Activated CD8-positive, alpha-beta memory T cell treated with anti-CD3 and anti-CD28 coated beads for 48 hours (primary cell): ENCODE measurements at regions not wholly inside any gene's neighbourhood (a gene's known extent, or its start where the extent isn't known, plus 50 kb on each side); places are given as distances from the start of the nearest gene placed in this dataset.

Experiments used
- DNase-seq, 3 experiments: peaks; one replicate each; pipeline ENCODE4 v3.0.0-alpha.2; 2020; ENCODE audit warnings: low read depth in 2 of 3, low spot score in 2 of 3

DNA sequence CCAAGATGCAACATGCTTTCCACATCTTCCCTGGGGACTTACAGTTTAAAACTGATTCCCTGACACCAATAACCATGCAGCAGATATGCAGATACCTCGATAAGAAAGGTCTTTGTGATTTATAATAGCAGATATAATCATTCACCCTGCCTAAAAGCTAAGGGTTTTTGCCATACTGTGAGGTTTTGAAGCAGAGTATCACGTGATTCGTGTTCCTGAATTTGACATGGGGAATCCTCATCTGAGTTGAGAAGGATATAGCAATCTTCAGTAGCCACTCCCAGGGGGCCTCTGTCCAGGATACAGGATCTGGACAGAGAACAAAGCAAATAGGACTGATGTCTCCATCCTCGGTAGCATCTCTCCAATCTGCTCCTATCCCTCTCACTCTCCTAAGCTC, 79.1 kb upstream of the SDK2 start:
- no peak for DNase-seq

DNA sequence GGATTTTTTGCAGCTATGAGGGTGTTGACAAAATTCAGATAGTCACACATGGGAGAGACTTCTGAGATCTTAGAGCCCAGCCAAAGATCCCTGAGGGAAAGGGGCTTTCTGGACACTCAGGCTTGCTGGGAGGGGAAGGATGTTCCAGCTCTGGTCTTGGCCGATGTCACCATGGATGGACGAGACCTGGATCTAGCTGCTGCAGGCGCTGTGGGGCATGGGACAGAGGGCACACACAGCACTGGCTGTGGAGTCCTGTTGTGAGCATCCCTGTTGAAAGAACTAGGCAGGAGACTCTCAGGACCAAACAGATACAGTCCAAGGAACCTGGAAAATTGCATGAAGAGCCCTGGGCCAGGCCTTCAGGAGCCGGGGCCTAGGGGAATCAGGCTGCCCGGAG, 80.1 kb upstream of the SDK2 start:
- DNase-seq: no peak

DNA sequence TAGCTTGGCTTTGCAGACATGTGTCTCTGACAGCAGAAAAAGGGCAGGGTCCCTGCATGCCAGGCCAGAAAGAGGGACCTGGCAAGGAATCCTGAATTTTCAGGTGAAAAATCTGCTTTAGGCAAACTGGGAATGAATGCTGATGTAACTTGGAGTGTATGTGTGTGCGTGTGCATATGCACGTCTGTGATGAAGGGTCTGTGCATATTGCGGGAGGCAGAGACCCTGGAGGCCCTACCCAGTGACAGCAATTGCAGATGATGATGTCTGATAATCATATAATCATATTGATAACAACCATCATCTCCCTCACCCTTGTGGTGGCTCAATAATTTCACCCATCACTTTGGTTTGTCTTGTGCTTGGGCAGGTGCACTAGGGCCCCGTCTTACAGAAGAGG, 80.7 kb upstream of the SDK2 start:
- DNase-seq: no peak

DNA sequence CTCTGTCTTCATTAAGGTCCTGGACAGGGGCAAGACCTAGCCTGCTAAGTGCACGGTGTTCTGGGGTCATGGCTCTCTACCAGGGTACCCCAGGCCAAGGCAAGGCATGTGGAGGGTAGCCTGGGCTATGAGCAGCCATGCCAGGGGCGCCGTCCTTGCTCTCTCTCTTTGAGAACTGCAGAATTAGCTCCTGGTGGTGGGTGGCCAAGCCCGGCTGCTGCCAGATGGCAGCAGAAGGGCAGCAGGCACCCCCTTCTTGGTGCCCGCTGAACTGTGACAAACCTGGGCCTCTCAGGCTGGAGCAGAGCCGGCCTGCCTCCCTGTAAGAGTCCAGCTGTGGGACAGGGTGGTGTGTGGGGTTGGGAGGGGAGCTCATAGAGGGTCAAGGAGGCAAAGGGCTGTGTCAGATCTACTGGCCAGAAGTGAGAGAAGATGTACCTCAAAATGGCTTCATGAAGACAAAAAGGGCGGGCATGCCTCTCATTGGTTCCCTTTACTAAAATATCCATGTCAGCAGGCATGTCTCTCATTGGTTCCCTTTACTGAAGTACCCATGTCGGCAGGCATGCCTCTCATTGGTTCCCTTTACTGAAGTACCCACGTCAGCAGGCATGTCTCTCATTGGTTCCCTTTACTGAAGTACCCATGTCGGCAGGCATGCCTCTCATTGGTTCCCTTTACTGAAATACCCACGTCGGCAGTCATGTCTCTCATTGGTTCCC, 81.7 kb upstream of the SDK2 start:
- DNase-seq: no peak

DNA sequence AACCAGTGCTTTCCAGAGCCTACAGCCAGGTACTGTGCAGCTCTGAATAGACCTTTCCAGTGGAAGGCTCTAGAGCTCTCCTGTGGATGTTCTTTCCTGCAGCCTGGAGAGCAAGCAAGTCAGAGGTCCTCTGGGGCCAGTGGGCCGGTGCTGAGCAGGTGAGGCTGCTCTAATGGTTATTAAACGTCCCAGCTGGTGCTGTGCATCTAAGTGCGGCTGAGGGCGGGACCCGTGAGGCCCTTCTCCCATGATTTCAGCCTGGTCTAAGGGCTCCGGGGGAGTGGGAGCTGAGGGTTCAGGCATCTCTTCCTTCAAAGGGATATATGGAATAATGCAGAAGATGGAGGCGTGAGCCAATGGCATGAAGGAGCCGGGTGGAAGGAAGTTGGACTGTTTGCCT, 83.7 kb upstream of the SDK2 start:
- DNase-seq: no peak

DNA sequence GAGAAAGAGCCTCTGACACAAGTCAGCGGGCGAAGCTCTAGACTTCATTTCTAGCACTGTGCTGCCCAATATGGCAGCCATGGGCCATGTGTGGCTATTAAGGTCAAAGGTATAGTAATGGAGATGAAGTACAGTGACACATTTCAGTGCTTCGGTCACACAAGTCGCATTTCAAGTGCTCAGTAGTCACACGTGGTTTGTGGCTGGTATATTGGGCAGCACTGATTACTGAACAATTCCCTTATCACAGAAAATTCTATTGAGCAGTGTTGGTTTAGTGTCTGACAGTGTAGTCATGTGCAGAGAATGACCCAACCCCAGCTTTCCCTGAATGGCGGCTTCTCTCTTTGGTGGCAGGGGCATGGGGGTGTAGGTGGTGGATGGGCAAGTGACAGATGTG, 84.9 kb upstream of the SDK2 start:
- no peak for DNase-seq

DNA sequence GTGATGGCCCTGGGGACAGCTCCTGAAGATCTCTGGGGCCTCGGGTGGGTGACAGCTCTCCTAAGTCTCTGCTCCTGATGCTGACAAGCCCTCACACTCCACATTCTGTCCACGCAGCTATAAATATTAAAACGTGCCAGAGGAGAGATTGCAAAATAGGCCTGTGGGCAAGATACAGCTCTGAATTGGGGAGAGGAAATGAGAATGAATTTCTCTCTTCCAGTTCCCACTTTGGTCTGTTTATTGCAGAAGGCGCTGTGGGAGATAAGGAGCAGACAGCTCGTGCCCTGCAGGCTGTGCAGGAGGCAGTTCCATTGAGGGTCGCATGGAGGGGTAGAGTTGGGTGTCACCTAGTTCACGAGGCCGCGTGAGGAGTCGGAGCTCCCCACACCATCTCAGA, 87.5 kb upstream of the SDK2 start:
- DNase-seq: no peak

DNA sequence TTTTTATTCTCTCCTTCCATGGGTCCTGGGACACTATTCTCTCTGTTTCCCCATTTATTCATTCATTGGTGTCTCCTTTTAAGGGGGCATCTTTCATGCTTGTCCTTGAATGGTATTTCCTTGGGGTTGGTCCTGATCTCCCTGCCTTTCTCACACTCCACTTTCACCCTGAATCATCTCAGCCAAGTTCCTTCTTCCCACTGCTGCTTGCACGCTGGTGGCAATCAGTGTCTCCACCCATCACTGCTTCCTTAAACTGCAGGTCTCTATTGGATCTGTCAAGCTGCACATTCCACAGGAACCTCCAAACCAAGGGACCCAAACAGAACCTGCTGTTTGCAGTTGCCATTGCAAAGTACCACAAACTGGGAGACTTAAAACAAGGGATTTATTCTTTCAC, 89.3 kb upstream of the SDK2 start:
- DNase-seq: no peak

DNA sequence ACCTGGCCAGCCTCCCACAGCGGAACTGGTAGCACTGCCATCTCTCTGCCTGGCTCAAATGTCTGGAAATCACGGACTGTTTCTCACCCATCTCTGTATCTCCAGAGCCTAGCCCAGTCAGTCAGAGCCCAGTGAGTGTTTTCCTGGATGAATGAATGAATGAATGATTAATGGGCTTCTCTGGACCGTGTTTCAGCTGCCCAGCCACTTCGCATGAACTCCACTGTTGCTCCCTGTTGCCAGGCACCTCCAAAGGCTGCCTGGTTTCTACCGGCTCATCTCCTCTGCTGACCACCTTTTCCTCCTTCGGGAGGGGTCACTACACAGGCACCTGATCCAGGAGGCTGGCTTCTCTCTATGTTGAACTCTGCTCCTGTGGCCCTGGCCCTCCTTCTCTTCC, 91.0 kb upstream of the SDK2 start:
- no peak for DNase-seq

DNA sequence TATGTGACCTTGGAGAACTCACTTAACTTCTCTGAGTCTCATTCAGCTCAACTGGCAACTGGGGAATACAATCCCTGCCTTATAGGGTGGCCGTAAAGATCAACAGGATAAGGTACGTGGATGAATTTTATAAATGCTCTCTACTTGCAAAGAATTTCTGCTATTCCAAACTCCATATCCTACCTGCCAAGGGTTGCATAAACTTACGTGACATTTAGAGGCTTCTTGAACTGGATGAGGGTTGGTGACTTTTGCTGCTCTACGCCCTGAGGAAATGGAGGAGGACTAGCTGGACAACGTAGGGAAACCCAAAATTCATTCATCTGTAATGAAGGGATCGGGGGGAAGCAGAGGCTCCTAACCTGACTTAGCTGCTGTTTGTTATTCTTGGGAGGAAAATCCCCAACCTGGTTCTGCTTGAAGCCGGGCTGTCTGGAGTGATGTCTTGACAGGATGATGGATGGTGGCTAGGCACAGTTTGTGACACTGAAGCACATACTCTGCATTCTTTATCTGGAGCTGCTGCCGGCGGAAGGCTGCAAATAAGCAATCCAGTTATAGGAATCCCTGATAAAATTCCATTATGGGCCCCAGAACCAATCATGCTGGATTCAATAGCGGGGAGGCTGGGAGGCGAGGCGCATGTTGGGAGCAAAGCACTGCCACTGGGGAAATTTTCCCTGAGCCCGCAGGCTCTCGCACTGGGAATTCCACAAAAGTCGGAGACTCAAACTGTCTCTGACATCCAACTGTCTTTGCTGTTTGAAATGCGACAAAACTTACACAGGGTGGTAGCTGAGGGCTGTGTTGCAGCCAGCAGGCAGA, 94.7 kb upstream of the SDK2 start:
- no peak for DNase-seq

DNA sequence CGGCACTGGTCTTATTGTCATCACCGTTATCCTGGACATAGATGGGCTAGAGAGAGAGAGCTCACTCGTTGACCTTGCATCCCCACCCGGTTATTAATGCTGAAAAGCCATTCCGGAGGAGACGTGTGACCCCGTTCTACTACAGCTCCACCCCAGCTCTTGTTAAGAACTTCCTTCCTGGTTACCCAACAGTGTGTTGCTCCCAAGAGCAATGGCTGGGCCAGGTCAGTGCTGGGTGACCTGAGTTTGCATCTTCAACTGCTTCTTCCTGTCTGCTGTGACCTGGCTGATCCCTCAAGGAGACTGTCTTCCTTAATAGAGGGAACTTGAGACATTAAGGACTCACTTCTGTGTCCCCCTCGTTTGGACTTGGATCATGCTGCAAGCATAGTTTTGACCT, 96.1 kb upstream of the SDK2 start:
- no peak for DNase-seq

DNA sequence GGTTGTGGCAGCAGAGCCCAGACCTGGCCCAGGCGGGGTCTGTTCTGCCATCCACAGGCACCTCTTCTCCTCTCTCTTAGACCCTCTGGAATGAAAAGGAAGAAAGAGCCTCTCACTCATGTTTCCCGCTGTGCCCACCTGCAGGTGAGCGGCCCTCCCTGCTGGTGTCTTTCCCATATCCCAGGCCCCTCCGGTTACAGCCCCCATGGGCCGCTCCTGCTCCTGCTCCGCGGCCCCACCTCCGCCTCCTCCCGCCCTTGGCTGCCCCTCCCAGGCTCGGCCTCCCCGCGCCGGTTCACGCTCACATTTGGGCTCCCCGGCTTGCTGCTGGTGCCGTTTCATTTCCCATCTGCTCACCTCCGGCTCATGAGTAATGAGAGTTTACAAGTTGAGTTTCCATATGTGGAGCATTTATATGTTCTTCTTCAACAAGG, 98.7 kb upstream of the SDK2 start:
- no peak for DNase-seq

DNA sequence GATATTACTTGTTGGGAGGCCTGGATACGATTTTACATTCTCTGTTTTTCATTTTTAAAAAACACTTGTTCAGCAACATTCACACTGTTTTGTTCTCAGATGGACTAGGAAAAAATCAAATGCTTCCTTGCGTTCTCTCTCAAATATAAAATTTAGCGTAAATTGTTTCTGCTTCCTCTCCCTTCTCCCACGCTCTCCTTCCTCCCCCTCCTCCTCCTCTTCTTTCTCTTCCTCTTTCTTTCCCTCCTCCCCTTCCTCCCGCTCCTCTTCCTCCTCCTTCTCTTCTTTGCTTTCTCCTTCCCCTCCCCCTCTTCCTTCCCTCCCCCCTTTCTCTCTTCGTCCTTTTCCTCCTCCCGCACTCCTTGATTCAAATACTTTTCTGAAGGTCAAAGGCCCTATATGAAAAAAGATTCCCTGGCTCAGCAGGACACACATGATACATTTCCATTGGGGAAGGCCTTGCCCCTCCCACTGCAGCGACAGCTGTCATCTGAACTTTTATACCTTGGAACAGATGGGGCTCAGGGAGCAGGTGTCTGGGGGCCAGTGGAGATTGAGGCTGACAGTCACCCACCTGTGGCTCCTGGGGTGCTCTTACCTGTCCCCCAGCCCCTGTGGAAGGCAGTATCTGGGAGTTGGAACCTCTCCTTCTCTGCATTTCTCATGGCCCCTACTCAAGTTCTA, 99.4 kb upstream of the SDK2 start:
- no peak for DNase-seq

DNA sequence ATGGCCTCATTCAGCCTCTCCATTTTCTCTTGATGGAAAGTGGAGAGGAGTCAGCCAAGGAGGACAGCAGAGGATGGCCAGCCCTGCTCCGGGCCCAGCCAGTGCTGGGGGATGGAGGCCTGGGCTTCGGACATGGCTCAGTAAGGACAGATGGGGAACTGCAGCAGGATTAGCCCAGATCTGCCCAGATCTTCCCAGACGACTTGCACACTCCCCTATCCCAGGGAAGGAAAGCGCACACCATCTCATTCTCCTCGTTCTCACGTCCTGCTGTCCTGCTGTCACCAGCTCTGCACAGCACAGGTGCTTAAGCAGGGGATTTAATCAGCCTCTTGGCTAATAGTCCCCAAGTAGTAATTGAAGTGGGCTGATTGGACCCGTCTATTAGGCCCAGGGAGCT, 100.2 kb upstream of the SDK2 start:
- DNase-seq: no peak

DNA sequence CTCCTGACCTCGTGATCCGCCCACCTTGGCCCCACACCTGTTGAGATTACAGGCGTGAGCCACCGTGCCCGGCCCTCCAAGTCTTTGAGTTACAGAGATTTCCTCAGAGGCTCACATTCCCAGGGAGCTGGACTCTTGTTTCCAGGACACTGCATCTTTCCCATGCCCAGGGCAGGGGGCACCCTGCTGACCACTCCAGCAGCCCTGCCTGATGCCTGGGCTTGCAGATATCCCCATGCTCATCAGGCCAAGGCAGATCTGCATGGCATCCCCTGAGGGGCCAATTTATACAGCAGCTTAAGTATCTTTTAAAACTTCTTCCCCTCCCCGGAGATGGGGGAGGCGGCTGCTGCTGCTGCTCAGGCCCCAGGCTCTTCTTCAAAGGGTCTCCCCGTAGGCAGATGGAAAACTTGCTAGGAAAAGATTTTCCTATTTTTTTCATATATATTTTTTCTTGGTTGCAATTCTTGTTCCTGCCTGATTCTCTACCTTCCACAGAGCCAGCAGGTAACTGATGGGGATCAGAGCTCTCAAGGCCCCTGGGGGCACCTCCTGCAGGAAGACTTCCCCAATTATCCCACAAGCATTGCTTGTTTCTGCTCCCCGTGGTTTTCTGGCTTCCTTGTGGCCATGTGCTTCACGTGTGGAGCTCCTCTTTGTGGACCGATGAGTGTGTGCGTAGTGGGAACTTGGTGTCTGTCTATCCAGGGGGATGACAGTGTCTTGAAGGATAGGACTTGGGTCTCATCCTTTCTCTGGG, 102.2 kb upstream of the SDK2 start:
- no peak for DNase-seq

DNA sequence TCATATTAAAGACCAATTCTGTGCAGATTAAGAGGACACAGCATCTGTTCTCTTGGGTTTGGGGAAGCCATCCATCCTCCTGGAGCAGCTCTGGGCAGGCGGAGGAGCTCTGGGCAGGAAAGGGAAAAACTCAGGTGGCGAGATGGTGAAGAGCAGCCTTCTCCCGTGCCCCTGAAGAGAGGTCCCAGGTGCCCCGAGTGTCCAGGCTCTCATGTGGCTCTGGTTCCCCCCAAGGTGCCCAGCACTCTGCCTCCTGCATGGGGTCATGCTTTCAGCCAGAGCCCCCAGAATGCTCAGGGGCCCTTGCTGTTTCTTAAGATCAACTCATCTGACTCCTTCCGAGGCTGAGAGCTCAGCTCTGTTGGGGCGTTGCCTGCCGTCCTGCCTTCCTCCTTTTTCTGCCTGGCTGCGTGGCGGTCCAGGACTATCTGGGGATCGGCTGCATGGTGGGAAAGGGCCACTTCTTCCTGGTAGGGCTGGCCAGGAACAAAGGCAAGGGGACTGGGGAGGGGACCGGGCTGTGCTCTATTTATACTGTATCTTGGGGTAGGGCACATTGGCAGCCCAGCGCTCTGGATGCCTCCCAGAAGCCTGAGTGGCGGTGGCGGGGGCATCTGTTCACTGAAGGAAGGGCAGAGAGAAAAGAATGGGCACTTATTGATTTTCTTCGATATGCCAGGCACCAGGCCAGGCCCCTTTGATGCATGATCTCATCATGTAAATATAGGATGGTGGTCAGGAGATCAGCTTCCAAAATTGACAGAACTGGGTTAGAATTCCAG, 103.2 kb upstream of the SDK2 start:
- no peak for DNase-seq

DNA sequence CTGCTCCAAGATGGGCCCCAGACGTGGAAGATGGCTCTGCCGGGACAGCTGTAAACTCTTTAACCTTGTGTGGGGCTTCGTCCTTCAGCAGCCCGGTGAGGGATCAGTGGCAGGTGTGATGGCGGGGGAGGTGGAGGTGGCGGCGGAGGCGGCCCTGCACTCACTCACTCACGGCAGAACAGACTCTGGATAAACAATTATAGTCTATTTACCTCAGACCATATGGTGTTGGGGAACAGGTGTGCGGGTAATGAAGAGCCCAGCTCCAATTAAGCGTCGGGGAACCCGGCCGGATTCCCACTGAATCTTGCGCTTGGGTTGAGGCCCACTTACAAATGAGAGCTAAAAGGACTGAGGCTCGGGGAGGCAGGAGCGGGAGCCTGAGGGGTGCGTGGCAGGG, 104.3 kb upstream of the SDK2 start:
- DNase-seq: no peak

DNA sequence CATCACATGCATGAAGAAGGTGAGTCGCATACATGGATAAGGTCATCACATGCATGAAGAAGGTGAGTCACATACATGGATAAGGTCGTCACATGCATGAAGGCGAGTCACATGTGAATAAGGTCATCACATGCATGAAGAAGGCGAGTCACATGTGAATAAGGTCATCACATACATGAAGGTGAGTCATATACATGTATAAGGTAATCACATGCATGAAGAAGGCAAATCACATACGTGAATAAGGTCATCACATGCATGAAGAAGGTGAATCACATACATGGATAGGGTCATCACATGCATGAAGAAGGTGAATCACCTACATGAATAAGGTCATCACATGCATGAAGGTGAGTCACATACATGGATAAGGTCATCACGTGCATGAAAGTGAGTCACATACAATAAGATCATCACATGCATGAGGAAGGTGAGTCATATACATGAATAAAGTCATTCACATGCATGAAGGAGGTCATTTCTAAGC, 105.1 kb upstream of the SDK2 start:
- DNase-seq: no peak

DNA sequence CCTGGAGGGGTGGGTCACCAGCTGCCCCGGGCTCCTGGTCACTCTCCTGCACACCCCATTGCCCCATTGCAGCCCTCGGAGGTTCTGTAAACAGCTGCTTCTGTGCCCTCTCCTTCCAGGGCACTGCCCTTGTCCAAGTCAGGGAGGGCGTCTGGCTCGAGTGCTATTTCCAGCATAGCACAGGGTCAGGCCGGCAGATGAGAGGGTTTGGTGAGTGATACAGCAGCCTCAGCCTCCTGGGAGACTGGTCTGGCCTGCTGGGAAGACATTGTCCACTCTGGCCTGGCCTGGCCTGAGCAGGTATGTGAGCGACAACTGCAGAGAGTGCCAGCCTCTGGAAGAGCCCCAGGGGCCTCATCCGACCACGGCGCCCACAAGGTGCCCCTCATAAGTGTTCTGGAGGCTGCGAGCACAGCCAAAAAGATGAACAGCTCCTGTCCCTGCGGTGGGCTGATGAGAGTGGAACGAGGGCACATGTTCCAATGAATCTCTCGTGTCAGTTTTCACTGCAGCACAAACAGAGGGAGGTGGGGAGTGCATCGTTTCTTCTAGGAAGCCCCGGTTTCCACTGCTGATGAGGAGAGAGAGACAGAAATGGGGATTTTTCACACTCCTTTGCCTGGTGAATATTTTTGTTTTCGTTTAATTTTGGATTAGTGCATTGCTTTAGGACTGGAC, 105.8 kb upstream of the SDK2 start:
- DNase-seq: no peak

DNA sequence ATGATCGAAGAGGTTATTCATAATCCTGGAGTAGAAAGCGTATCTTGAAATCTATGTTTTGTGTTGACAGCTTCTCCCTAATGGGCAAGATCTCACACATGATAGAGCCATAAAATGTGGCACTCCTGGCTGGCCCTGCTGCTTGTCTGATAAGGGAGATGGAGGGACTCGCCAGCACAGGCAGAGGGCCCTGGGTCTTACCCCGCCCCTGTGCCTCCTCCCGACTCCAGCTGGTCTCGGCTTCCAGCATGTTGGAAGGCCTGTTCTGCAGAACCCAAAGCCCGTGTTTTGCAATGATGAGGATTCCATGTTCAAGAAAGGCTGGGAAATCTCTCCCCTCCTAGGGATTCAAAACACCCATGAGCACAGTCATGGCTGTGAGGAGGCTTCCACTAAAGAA, 106.7 kb upstream of the SDK2 start:
- DNase-seq: no peak
